ENCODE measurements at regions not wholly inside any gene's neighbourhood (a gene's known extent, or its start where the extent isn't known, plus 50 kb on each side); places are given as distances from the start of the nearest gene placed in this dataset.
"Not testable (repeated sequence)": the region's sequence is repeated elsewhere in the genome, so short reads cannot be mapped to it uniquely, and the experiment has no call there.

- TF ChIP-seq EZH2 (IDR thresholded peaks at IDR 0.05; ENCODE audit: borderline replicate concordance, insufficient read depth, low read depth, low read length, poor library complexity, severe bottlenecking); CTCF (IDR thresholded peaks at IDR 0.05): not testable (repeated sequence)
Measured at GRCh38 chr7:156501815-156502214, 138.8 kb upstream of the RNF32 start.

All from B cell (primary cell).